Left colon (tissue), 2 donors: ENCODE measurements at regions not wholly inside any gene's neighbourhood (a gene's known extent, or its start where the extent isn't known, plus 50 kb on each side); places are given as distances from the start of the nearest gene placed in this dataset.
"Not testable (repeated sequence)": the region's sequence is repeated elsewhere in the genome, so short reads cannot be mapped to it uniquely, and the experiment has no call there.

Source experiments
- ATAC-seq: fragments of 200-7000 bp; cut with Tn5 transposase; one replicate; pipeline ENCODE4 v1.9.1; 2020; ENCODE audit warnings: mild to moderate bottlenecking, moderate library complexity
- DNase-seq, 2 donors: peaks; one replicate each; pipeline ENCODE4 v3.0.0-alpha.2; 2020
- intact Hi-C, 2 donors: fragments of 100-400 bp; cut with DNase I in 1 of 2; cut with micrococcal nuclease in 1 of 2; formaldehyde crosslinking; loops; one replicate each; pipeline versions ENCODE4 v1.11.2 to v1.14.0; 2022; cut with DNase I, micrococcal nuclease
- donor health status: DM: no; HTN: no; CAD: no.
- donor health status: DM: yes; HTN: yes; CAD: no.

DNA sequence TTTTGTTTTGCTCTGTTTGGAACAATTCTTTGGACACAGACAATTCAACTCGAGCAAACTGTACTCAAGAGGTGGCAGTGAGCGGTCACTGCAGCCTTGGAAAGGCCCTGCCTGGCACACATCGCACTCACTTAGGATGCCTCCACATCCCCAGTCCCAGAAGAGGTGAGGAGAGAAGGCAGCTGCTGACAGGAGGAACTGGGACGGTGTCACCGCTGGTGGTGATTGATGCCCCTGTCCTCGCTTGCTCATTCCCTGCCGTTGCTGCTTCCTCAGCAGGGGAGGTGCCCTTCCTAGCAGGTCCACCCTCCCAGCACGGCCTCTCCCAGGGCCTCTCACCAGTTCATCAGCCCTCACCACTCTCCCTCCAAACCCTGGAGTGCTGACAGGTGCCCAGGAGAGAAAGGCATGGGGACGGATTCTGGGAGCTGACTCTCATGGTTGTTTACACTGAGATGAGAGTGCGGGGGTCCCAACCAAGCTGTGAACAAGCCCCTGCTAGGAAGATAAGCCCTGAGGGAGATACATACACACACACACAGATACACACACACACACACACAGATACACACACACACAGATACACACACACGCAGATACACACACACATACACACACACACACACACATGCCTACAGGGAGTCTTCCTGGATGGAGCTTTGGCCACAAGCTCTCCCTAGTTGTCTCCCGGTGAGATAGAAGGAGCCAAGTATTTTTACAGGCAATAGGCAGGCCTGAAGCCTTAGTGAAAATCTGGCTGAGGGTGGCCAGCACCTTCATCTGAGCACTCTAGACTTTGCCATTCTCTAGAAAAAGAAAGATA, 101.1 kb downstream of the CDC7 start:
- ATAC-seq, result no peak
- intact Hi-C loops, result no loop called here
- no peak for DNase-seq

DNA sequence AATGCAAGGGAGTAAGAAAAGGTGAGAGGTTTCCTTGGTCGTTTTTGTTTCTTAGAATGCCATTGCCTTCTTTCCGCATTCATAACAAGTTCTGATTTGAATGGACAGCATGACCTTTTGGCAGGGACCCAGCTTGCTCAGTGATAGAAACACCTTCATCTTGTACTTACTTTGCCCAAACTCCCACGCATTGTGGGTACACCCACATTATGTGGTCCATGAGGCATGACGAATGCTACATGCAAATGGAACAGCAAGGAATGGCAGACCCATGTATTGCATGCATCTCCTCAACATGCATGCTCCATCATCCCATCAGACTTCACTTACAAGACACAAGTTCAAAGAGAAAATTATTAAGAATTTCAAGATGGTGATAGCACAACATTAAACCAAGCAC, 102.8 kb downstream of the CDC7 start:
- intact Hi-C loops, result no loop called here
- DNase-seq (no peak), ATAC-seq (no peak)

DNA sequence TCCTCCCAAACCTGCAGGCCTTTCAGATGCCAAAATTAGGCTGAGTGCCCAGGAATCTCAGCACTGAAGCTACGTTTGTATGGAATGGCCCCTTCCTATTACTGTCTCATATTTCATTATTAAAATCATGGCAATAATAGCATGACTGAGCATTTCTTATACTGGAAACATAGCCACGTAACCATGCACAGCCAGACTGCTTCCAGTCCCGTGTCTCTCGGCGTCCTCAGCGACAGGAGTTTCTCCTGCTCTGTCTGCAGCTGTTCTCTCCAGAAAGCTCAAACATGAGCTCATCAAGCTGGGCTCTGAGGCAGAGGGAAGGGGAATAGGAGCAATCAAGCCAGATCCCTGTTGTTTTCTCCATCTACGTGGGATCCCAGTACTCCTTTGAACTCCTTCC, 104.0 kb downstream of the CDC7 start:
- DNase-seq (no peak), ATAC-seq (no peak)
- intact Hi-C loops, result no loop called here

DNA sequence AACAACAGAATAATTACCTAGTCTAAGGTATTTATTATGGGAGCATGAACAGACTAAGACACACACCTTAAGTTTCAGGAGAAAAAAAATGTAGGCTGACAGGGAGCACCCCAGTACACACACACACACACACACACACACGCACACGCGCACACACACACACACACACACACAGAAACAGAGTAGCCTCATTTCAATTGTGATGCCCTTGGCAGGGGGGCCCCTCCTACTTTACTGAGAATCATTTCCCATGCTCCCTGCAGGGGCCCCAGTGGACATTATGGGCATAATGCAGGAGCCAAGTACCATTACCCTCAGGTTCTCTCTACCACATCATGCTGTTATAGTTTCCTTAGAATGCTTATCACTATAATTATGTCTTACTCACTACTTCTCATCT, 104.9 kb downstream of the CDC7 start:
- DNase-seq, result no peak
- intact Hi-C loops, result no loop called here
- no peak for ATAC-seq

DNA sequence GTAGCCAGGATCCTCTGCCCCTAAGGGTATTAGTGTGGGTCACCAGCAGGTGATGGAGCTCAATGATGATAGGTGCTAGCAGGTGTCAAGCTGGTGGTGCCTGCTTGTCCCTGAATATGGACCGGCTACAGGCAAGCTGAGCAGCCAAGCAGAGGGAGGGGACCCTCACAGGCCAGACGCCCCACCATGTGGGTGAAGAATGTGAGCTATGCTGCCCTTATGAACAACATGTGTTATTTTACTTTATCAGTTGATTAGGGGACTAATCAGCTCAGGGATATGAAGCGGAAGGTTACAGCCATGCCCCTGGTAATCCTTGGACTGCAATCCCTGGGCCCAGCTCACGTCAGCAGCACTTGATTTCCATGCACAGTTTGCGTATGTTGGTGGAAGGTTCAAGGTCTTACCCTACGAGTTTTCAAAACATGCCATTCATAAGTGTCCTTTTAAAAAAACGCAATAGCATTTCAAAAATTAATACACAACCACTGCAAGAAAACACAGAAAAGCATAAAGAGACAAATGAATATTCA, 106.0 kb downstream of the CDC7 start:
- ATAC-seq, result no peak
- no peak for DNase-seq
- intact Hi-C loops, result no loop called here

DNA sequence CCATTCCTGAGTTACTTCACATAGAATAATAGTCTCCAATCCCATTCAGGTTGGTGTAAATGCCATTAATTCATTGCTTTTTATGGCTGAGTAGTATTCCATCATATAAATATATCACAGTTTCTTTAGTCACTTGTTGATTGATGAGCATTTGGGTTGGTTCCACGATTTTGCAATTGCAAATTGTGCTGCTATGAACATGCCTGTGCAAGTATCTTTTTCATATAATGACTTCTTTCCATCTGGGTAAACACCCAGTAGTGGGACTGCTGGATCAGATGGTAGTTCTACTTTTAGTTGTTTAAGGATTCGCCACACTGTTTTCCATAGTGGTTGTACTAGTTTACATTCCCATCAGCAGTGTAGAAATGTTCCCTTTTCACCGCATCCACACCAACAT, 107.0 kb downstream of the CDC7 start:
- DNase-seq, intact Hi-C loops, ATAC-seq: not testable (repeated sequence)

DNA sequence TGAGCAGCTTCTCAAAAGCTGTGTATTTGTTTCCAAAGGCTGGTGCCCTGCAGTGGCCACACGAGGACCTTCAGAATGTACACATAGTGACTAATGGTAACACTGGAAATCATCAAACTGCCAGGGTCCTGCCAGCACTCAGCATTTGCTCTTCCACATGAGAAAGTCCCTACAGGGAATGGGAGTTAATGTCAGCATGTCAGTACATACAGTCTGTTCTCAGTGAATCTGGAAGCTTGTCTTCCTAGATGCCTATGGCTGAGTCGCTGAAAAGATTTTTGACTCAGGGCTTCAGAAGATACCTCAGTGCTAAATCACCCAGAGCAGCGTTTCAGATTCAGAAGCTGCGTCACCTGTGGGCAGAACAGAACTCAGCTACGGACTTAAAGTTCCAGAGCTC, 108.2 kb downstream of the CDC7 start:
- no peak for ATAC-seq
- DNase-seq, result no peak
- intact Hi-C loops, result no loop called here

DNA sequence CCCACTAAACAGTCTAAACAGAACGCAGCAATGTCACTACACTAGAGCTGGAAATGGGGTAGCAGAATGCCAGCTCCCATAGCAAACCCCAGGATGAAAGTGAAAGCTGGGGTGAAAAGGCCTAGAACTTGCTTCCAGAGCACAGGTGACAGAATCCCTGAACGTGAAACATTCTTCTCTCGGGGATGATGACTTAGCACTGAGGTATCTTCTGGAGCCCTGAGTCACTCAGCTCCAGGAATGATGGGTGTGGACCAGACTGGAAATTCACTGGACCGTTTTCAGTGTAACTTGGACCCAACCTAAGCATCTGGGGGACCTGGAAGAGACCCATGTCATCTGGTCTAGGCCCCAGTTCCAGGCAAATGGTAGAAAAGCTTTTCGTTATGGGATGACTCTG, 108.9 kb downstream of the CDC7 start:
- ATAC-seq (no peak), DNase-seq (no peak)
- intact Hi-C loops, result no loop called here

DNA sequence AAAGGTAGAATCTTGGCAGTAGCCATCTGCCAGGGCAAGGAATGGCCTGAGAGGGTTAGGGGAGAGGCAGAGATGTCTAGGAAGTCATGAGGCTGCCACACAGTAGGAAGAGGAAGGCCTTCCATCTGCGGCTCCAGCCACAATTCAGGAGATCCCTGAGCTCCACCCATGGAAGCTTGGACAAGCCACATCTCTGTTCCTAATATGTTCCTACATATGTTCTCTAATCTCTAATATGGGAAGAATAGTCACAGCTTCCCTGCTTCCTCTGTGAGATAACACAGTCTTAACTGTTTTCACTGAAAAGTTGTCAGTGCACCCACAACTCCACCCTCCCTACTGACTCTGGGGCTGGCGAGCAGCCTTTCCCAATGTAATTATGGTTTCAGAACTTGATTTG, 109.5 kb downstream of the CDC7 start:
- ATAC-seq (no peak), DNase-seq (no peak)
- intact Hi-C loops, result no loop called here

DNA sequence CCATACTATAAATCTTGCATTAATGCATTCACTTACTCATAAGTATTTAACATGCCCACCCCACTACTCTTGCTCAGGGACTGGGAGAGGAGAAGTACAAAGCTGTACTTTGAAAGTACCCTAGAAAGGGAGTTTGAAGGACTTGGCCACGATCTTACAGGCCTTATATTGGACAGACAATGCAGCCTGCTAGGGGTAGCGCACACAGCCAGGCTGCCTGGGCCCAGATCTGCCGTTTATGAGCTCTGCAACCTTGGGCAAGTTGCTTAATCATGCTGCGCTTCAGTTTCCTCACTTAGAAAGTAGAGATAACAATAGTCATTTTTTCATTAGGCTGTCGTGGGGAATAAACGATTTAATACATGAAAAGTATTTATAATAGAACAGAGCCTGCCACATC, 110.1 kb downstream of the CDC7 start:
- DNase-seq (no peak), ATAC-seq (no peak)
- intact Hi-C loops, result no loop called here

DNA sequence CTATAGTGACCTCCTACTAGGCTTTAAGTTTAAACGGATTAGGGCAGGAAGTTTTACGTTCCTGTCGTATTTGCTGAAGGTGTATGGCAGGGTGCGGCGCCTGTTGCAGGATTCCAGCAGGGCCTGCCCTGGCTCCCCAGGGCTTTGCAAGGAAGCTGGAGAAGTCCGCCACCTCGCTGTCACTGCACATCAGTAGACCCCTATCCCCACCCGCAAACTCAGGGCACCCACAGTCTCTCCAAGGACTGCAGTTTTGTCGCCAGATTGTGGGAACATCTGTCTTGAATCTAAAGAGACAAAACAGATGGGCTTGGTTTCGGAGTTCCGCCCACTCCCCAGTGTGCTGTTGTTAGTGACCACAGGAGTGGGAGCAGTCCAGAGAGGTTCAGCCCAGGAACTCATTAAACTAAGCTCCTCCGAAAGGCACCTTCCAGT, 110.8 kb downstream of the CDC7 start:
- ATAC-seq (peak; percentile 93), DNase-seq (peak; percentile 51 to 72)
- intact Hi-C loops, result no loop called here

DNA sequence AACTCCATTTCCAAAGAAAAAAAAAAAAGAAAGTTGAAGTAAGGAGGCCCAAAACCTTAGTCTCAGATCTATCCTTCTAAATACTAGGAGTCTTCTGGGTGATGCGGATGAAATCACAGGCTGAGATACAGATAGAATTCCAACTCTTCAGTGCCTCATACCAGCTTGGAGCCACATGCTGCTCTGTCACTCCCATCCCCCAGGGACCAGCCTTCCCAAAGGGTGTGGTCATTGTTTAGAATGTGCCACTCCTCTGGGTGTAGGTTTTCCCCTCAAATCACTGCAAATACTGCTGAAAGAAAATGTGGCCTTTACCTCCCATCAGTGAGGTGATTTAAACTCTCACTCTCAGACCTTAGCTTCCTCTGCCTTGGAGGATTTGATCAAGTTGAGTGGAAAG, 112.9 kb downstream of the CDC7 start:
- DNase-seq, result peak; percentile 35 to 48

DNA sequence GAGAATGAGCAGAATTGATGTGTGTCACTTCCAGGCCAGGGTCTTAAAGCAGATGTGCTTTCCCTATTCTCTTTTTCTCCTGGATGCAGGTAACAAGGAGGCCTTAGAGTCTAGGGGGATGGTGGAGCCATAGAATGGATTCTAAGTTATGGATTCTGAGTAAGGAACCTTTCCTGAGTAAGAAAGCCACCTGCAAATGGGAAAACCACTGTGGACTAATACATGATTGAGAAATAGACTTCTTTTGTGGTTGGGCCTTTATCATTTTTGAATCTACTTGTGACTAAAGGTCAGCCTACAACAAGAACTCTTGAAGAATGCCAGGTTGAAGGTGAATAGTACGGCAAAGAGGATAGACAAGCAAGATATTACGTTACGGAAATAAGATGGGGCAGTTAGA, 116.1 kb downstream of the CDC7 start:
- intact Hi-C loops, result no loop called here
- DNase-seq, result no peak
- no peak for ATAC-seq

More for the DNA sequence above, 112.9 kb downstream of the CDC7 start:
- intact Hi-C loops, result no loop called here
- peak; percentile 79 for ATAC-seq

DNA sequence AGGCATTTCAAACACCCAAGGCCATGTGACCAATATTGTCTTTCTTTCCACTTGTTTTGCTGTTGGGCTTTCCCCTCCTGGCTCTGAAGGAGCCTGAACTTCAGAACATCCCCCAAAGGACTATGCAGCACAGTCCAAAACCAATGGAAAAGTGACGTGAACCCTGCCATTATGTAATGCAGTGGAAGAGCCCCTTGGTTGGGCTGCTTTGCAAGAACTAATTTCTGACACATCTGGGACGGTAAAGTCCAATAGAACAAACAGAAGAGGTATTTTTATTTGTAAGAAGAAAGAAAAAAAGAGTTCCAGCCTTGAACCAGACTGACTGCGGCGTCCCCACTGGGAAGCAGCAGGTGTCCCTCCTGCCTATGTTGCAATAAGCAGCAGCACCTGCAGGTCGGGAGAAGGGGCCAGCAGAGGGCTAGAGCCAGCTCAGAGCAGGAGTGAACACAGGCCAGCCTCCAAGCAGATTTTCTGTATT, 116.7 kb downstream of the CDC7 start:
- intact Hi-C loops, result no loop called here
- ATAC-seq, result peak; percentile 72
- DNase-seq, result peak; percentile 29 to 56

DNA sequence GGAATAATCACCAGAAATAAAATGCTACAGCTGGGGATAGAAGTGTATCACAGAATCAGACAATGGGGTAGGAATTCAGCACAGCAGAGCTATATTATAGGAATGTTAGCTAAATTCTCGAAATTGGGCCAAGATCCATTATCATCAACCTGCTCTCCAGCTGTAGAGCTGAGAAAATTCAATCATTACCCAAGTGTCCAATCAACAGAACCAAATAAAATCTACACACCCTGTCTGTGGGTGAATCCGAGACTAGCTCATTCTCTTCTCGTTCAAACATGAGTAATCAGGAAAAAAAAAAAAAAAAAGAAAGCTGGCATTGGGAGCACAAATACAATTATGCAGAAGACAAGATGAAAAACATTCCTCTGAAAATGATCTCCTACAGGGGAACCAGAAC, 119.2 kb downstream of the CDC7 start:
- intact Hi-C loops, result no loop called here
- DNase-seq, result no peak
- ATAC-seq, result no peak

DNA sequence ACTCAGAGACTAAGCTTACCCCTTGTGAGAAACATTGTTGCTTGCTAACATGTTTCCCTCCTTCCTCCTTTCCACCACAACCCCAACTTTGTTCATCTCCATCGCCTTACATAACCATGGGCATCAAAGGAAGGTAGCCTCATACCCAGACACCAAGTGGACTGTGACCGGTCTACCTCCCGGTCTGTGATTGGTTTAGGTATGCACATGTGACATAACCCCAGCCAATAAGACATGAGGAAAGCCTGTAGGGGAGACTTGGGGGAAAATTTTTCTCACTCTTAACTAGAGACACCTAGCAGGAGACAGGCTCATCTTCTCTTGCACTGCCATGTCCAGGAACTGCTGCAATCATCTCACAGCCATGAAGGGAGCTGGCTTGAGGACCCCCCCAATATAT, 120.7 kb downstream of the CDC7 start:
- ATAC-seq, result no peak
- no peak for DNase-seq
- intact Hi-C loops, result no loop called here

DNA sequence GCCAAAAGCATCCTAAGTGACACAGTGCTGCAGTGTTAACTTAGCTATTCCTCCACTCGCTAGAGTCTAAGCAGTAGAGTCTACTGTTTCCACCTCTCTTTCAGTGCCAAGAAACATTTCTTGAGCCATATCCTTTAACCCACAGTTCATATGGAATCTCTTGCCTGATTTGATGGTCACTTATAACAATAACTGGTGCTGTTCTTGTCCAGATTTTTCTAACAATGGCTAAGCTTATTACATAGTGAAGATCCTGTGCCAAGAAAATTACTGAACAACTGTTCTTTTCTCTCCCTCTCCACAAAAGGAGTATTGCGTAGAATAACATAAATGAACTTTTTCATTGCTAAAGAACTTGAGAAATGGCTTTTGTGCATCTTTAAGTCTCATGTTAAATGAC, 121.3 kb downstream of the CDC7 start:
- DNase-seq, result no peak
- intact Hi-C loops, result no loop called here

DNA sequence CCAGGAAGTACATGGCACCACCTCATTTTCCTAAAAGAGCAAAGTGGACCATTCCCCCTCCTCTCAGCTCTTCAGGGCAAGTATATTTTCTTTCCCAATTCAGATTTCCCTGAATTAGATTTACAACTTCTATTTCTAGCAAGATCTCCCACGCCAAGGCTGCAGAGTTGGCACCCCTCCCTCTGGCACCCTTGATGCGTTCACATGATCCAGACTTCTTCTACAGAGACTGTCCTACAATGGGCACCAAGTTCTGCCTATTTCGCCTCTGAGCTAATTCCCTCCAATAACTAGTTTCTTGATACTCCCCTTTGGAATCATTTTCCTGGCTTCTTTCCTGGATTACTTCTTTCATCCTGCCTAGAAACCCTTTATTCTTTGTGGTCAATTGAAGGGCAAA, 122.0 kb downstream of the CDC7 start:
- ATAC-seq, result no peak
- intact Hi-C loops, result no loop called here
- peak; percentile 32 to 67 for DNase-seq

More for the DNA sequence above, 121.3 kb downstream of the CDC7 start:
- no peak for ATAC-seq

DNA sequence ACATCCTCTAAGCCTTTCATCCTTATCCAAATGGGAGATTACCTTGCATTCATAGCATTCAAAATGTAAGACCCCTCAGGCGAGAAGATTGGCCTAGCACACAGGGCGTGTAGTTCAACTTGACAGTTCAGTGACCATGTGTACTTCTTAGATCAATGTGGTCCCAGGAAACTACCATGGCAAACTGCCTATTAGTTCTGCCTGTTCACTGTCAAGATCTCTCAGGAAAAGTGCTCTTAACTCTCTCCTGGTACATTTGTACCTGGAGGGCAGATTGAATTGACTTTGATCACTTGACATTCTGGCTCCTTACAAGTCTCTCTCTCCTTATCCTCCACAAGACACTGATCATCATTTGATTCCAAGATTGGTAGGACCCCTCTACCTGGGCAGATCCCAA, 122.4 kb downstream of the CDC7 start:
- ATAC-seq (no peak), DNase-seq (no peak)
- intact Hi-C loops, result no loop called here

DNA sequence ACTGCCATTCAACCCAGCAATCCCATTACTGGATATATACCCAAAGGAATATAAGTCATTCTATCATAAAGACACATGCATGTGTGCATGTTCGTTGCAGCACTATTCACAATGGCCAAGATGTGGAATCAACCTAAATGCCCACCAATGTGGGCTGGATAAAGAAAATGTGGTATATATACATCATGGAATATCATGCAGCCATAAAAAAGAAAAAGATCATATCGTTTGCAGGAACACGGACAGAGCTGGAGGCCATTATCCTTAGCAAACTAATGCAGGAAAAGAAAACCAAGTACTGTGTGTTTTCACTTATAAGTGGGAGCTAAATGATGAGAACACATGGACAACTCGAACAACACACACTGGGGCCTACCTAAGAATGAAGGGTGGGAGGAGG, 123.7 kb downstream of the CDC7 start:
- ATAC-seq, result no peak
- DNase-seq, result no peak
- intact Hi-C loops, result no loop called here
